Prostate gland (tissue), 2 donors: ENCODE measurements at regions not wholly inside any gene's neighbourhood (a gene's known extent, or its start where the extent isn't known, plus 50 kb on each side); places are given as distances from the start of the nearest gene placed in this dataset.

Experiments used
- DNase-seq: peaks from one replicate; pipeline ENCODE4 v3.0.0-alpha.2; 2019; ENCODE audit warnings: low spot score
- H3K27ac ChIP-seq, 2 donors: fragments of 200-600 bp; sonication (generic); 2 replicates each; pipeline ENCODE4 v1.5.1; 2017 to 2019
- H3K27me3 ChIP-seq: fragments of 200-600 bp; sonication (generic); replicated peaks from 2 replicates; pipeline ENCODE4 v1.5.1; 2019; ENCODE audit not compliant: insufficient read depth
- H3K36me3 ChIP-seq, 2 donors: fragments of 200-600 bp; sonication (generic); 1 replicate in 1 of 2; 2 replicates in 1 of 2; pipeline versions ENCODE4 v1.5.1 to v1.8.1; 2017 to 2019
- H3K4me1 ChIP-seq: fragments of 200-600 bp; sonication (generic); replicated peaks from 2 replicates; pipeline ENCODE4 v1.5.1; 2019
- H3K4me3 ChIP-seq, 2 donors: fragments of 200-600 bp; sonication (generic); 2 replicates each; pipeline ENCODE4 v1.5.1; 2017 to 2019
- H3K9me3 ChIP-seq: fragments of 200-600 bp; sonication (generic); 2 replicates; pipeline ENCODE4 v1.5.1; 2017
- POLR2A ChIP-seq: fragments of 450-650 bp; IDR thresholded peaks from one replicate; pipeline ENCODE4 v1.6.1; 2016; ENCODE audit warnings: antibody characterized with exemption, mild to moderate bottlenecking
- POLR2AphosphoS5 ChIP-seq: sonication (generic); formaldehyde crosslinking; IDR thresholded peaks from one replicate; pipeline ENCODE4 v1.6.1; 2017; ENCODE audit warnings: antibody characterized with exemption
- intact Hi-C: fragments of 100-400 bp; cut with DNase I; formaldehyde crosslinking; loops from one replicate; pipeline ENCODE4 v1.14.2; 2022
- TF ChIP-seq, protein P1 (sequence below), 4 experiments: fragments of 200-600 bp in 2 of 4; fragments of 450-650 bp in 2 of 4; sonication (generic) in 2 of 4; IDR thresholded peaks; 1 replicate in 3 of 4; 2 replicates in 1 of 4; pipeline ENCODE4 v1.5.1; 2016 to 2019; ENCODE audit warnings: antibody characterized with exemption in 4 of 4, mild to moderate bottlenecking in 2 of 4, moderate library complexity in 2 of 4

DNA sequence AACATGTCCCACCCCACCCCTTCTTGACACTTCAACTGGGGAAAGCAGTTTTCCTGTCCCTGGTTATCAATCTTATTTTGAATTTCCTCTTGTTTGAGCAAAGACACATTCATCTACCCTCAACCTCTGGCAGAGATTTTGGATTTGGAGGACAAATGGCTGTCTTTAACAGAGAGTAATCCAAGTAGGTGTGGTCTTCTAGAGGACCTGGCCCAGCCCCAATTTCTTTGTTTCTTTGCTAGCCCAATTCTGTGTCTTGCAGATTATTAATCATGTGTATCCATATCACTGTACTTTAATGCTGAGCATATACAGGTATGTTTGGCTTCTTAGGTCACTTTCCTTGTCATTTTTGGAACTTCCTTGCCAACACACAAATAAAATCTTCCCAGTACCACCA is 58.8 kb upstream of the ADCY1 start:
- Histone ChIP-seq H3K4me1 (no peaks in the 10 kb centered on the region), H3K4me3 (no peak overlapping the region), H3K36me3 (no peaks in the 10 kb centered on the region), H3K27ac (no peak overlapping the region), H3K9me3 (no peaks in the 10 kb centered on the region), H3K27me3 (no peaks in the 10 kb centered on the region)
- DNase-seq = no peak
- TF ChIP-seq POLR2AphosphoS5 = no peak
- TF ChIP-seq POLR2A = no peak
- TF ChIP-seq, protein P1, sequence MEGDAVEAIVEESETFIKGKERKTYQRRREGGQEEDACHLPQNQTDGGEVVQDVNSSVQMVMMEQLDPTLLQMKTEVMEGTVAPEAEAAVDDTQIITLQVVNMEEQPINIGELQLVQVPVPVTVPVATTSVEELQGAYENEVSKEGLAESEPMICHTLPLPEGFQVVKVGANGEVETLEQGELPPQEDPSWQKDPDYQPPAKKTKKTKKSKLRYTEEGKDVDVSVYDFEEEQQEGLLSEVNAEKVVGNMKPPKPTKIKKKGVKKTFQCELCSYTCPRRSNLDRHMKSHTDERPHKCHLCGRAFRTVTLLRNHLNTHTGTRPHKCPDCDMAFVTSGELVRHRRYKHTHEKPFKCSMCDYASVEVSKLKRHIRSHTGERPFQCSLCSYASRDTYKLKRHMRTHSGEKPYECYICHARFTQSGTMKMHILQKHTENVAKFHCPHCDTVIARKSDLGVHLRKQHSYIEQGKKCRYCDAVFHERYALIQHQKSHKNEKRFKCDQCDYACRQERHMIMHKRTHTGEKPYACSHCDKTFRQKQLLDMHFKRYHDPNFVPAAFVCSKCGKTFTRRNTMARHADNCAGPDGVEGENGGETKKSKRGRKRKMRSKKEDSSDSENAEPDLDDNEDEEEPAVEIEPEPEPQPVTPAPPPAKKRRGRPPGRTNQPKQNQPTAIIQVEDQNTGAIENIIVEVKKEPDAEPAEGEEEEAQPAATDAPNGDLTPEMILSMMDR (IDR thresholded peaks at IDR 0.05) = no peak
- intact Hi-C loops = no loop called here
